ENCODE measurements at regions not wholly inside any gene's neighbourhood (a gene's known extent, or its start where the extent isn't known, plus 50 kb on each side); places are given as distances from the start of the nearest gene placed in this dataset.

DNA sequence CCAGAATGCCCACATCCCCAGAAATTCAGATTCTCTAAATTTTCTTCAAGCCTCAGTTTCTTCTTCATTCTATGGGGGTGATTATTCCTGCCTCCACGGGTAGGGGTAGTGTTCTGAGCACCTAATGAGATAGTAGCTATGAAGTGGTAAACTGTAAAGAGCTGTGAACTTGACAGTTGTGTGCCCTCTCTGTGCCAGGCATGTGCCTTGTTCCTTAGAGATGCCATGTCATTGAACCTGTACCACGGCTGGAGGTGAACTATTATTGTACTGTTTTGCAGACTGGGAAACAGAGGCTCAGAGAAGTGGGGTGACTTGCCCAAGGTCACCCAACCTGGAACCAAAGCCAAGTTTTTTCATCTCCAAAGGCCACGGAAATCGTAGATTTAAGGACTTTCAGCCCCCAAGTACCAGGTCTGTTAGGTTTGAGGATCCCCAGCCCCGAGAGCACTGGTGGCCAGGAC lies 67.7 kb upstream of the SIRPA start:
- no peak for DNase-seq
- Histone ChIP-seq H3K27ac (no peak overlapping the region), H3K27me3 (no peaks in the 10 kb centered on the region), H3K4me1 (peaks cover 0 to 14% (median 10%) of the 10 kb centered on the region in 4 donors), H3K4me3 (no peak overlapping the region), H3K9me3 (no peaks in the 10 kb centered on the region), H3K36me3 (no peaks in the 10 kb centered on the region)
- intact Hi-C loops (cut with DNase I) = no loop called here
- TF ChIP-seq, protein P1, sequence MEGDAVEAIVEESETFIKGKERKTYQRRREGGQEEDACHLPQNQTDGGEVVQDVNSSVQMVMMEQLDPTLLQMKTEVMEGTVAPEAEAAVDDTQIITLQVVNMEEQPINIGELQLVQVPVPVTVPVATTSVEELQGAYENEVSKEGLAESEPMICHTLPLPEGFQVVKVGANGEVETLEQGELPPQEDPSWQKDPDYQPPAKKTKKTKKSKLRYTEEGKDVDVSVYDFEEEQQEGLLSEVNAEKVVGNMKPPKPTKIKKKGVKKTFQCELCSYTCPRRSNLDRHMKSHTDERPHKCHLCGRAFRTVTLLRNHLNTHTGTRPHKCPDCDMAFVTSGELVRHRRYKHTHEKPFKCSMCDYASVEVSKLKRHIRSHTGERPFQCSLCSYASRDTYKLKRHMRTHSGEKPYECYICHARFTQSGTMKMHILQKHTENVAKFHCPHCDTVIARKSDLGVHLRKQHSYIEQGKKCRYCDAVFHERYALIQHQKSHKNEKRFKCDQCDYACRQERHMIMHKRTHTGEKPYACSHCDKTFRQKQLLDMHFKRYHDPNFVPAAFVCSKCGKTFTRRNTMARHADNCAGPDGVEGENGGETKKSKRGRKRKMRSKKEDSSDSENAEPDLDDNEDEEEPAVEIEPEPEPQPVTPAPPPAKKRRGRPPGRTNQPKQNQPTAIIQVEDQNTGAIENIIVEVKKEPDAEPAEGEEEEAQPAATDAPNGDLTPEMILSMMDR (IDR thresholded peaks at IDR 0.05) = no peak
- TF ChIP-seq EP300 (IDR thresholded peaks at IDR 0.05) (no peak), POLR2A (IDR thresholded peaks at IDR 0.05) (no peak), POLR2AphosphoS5 (IDR thresholded peaks at IDR 0.05) (no peak)
- WGBS, 2 donors = 37 to 74% methylated on average over 5 of the region's 5 CpGs

DNA sequence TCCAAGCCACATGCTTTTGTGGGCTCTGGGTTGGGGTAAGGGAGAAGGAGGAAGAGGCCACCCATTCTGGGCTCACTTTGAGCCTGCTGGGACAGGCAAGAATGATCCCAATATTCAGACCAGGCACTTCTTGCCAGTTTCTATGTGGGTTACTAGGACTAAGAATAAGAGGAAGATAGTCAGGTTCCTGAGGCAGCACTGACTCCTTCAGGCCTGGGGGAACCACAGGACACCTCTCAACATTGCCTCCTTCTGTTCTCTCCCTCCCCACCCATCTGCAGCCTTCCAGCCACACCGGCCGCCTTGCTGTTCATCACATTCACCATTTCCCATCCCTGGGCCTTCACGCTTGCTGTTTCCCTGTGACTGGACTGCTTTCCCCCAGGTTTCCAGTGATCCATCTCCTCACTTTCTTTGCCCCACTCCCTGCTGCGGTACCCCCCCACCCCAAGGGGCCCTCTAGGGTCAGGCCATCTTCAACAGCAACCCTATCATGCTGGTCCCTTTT lies 69.2 kb upstream of the SIRPA start:
- WGBS, 2 donors = 97% methylated on average over 4 of the region's 4 CpGs

DNA sequence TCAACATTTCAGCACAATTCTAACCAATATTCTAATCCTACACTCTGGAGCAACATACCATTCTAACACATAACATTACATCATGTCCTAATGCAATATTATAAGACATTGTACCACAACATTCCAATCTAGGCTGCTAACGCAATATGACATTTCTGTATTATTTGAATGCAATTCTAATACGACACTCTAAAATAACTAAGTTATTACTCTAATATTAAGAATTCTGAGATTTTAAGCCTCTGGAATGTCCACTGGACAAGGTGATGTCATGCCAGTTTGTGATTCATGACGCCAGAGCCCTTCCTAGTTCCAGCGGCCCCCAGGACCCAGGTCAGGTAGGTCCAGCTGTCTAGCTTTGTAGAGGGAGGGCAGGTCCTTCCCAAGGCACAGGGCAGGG lies 69.7 kb upstream of the SIRPA start:
- Histone ChIP-seq H3K36me3 (no peaks in the 10 kb centered on the region), H3K4me3 (no peak overlapping the region), H3K27ac (no peak overlapping the region), H3K9me3 (no peaks in the 10 kb centered on the region), H3K4me1 (peaks cover 0 to 12% (median 8%) of the 10 kb centered on the region in 4 donors), H3K27me3 (no peaks in the 10 kb centered on the region)
- DNase-seq = no peak
- WGBS, 2 donors = 88 to 94% methylated on average over 4 of the region's 4 CpGs
- intact Hi-C loops (cut with DNase I) = no loop called here
- TF ChIP-seq POLR2AphosphoS5 (IDR thresholded peaks at IDR 0.05) (no peak), POLR2A (IDR thresholded peaks at IDR 0.05) (no peak), EP300 (IDR thresholded peaks at IDR 0.05) (no peak)
- TF ChIP-seq, protein P1 (IDR thresholded peaks at IDR 0.05) = no peak

More for the DNA sequence above, 69.2 kb upstream of the SIRPA start:
- TF ChIP-seq EP300 (IDR thresholded peaks at IDR 0.05) (no peak), POLR2A (IDR thresholded peaks at IDR 0.05) (no peak), POLR2AphosphoS5 (IDR thresholded peaks at IDR 0.05) (no peak)
- TF ChIP-seq, protein P1 (IDR thresholded peaks at IDR 0.05) = no peak
- Histone ChIP-seq H3K27ac (no peak overlapping the region), H3K27me3 (no peaks in the 10 kb centered on the region), H3K9me3 (no peaks in the 10 kb centered on the region), H3K36me3 (no peaks in the 10 kb centered on the region), H3K4me3 (no peak overlapping the region), H3K4me1 (peaks cover 0 to 14% (median 10%) of the 10 kb centered on the region in 4 donors)
- DNase-seq = no peak
- intact Hi-C loops (cut with DNase I) = no loop called here

DNA sequence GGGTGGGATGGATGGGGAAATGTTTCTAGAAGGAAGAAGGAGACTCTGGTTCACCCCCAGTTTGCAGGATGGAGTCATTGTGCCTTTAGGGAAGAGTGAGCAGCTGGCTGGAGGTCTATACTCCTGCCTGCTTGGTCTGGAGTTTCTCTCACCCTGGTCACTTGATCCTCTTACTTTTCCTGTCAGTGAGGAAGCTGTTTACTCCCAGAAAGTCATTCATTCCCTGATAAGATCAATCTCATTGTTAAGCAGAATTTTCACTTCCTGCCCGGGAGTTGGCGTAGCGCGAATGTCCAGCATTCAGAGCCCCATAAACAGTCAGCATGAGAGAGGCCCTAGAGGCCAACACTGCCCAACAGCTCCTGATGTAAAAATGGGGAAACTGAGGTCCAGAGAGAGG lies 70.4 kb upstream of the SIRPA start:
- 70 to 73% methylated on average over 4 of the region's 4 CpGs for WGBS, 2 donors
- H3K27me3 ChIP-seq = no peaks in the 10 kb centered on the region
- no peak overlapping the region for H3K27ac ChIP-seq
- H3K4me1 ChIP-seq = peaks cover 0 to 5% (median 2%) of the 10 kb centered on the region in 4 donors
- no peak overlapping the region for H3K4me3 ChIP-seq
- H3K36me3 ChIP-seq = no peaks in the 10 kb centered on the region
- TF ChIP-seq POLR2A (IDR thresholded peaks at IDR 0.05) = no peak
- TF ChIP-seq, protein P1 (IDR thresholded peaks at IDR 0.05) = no peak
- TF ChIP-seq POLR2AphosphoS5 (IDR thresholded peaks at IDR 0.05) = no peak
- no peak for TF ChIP-seq EP300 (IDR thresholded peaks at IDR 0.05)
- intact Hi-C loops (cut with DNase I) = no loop called here
- DNase-seq = no peak
- no peaks in the 10 kb centered on the region for H3K9me3 ChIP-seq

GRCh38 chr20:1824181-1824580 lies 71.0 kb upstream of the SIRPA start:
- Histone ChIP-seq H3K27me3 (no peaks in the 10 kb centered on the region), H3K9me3 (no peaks in the 10 kb centered on the region), H3K4me3 (no peak overlapping the region), H3K4me1 (peaks cover 0 to 3% (median 0%) of the 10 kb centered on the region in 4 donors), H3K36me3 (no peaks in the 10 kb centered on the region), H3K27ac (no peak overlapping the region)
- TF ChIP-seq POLR2A (IDR thresholded peaks at IDR 0.05) (no peak), POLR2AphosphoS5 (IDR thresholded peaks at IDR 0.05) (no peak), EP300 (IDR thresholded peaks at IDR 0.05) (no peak)
- TF ChIP-seq, protein P1 (IDR thresholded peaks at IDR 0.05) = no peak
- intact Hi-C loops (cut with DNase I) = no loop called here
- DNase-seq = no peak
